Kasumi-1 (cell line): ENCODE measurements at regions not wholly inside any gene's neighbourhood (a gene's known extent, or its start where the extent isn't known, plus 50 kb on each side); places are given as distances from the start of the nearest gene placed in this dataset.
A peak's percentile ranks its signal among the peaks of the same experiment; 100 is the strongest.

Source experiments
- DNase-seq, 2 experiments: peaks; one replicate each; lab custom pipeline; 2025; lab: John Stamatoyannopoulos, UW

DNA sequence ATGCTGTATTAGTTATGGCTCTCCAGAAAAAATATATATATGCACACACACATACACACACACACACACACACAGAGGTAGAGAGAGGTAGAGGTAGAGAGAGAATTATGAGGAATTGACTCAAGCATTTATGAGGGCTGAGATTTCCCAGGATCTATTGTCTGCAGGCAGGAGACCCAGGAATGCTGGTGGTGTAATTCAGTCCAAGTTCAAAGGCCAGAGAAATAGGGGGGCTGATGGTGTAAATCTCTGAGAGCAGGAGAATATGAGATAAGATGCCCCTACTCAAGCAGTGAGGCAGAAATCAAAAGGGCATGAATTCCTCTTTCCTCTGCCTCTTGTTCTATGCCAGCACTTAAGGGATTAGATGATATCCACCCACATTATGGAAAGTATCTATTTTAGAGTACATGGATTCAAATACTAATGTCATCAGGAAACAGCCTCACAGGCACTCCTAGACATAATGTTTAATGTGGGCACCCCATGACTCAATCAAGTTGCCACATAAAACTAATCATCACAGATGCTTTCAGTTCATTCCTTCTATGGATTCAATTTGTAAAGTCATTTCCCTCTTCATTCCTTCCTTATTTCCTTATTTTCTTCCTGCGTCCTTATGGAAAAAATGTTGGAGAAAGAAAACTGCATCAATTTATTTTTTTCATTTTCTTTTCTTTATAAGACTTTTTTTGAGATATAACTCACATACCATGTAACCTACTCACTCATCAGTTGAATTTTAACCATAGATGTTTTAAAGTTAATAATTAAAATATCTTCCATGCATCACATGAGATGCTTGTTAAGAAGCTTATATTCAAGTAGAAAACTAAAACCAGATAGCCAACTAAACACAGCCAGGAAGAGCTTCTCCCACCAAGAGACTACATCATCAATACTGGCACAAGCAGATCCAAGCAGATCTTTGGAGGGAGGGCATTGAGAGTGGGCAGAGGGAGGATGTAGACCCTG, 406.2 kb downstream of the MBD2 start:
- no peak for DNase-seq

- DNase-seq, result no peak
Measured at GRCh38 chr18:53800171-53800570, 424.3 kb downstream of the MBD2 start.

DNA sequence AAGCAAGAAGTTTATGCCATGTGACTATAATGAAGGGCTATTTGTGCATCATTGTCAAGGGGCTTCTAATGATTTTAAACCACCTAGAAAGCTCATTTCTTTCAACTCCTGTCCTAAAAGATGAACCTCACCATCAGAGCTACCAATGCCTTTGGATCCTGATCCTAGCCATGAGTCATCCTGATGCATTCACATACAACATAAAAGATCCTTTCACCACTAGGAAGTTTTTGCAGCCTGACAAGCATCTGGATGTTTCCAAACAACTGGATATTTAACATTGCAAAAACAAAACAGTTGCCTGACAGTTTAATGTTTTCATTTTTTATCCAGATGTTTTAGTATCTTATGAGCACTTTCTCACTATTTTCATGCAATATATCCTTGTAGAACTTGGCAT, 425.3 kb downstream of the MBD2 start:
- DNase-seq, result no peak

DNA sequence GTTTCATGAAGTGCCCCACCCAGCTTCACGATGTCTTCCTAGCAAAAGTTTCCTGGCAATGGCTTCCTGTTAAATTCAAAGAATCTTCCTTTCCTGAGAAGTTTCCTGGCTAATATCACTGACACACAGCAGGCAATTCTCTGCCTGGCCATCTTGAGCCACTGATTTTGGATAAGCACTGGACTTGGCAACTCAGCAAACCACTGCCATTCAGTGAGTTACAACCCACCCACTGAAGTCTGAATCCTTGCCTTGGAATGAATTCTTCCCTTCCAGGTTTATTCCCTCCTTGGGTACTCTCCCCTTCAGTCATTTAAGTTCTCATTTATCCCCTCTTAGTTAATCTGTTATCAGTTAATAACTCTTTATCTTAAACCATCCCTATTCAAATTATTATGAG, 426.0 kb downstream of the MBD2 start:
- no peak for DNase-seq

GRCh38 chr18:53797998-53798495, 426.4 kb downstream of the MBD2 start:
- DNase-seq, result no peak

GRCh38 chr18:53796040-53796729, 428.3 kb downstream of the MBD2 start:
- peak in 1 of 2 experiments; percentile 1 for DNase-seq

DNA sequence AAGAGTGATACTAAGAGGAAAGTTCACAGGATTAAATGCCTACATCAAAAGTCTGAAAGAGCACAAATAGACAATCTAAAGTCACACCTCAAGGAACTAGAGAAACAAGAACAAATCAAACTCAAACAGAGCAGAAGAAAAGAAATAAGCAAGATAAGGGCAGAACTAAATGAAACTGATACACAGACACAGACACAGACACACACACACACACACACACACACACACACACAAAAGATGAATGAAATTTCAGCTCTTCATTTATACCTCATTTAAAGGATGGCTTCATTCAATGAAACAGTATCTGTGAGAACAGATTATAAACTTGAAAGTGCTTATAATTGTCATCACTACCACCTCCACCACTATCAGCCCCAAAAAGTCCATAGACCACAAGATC, 428.9 kb downstream of the MBD2 start:
- no peak for DNase-seq

- DNase-seq, result no peak
Measured at GRCh38 chr18:53795061-53795460, 429.4 kb downstream of the MBD2 start.

DNA sequence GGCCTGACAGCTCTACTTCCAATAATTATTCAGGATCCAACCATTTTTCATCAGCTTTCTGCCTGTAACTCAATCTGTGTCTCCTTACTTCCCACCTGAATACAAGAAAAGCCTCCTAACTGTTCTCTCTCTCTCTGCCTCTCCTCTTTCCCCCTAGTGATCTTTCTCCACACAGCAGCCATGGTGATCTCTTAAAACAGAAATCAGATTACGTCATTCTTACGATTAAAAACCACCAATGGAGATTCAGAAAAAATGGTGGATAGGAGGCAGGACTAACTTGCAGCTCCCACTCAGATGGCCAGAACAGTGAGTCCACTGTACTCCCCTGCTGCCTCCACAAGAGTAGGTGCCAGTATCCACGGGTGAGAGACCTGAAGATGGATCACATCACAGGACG, 431.7 kb downstream of the MBD2 start:
- DNase-seq, result no peak

DNA sequence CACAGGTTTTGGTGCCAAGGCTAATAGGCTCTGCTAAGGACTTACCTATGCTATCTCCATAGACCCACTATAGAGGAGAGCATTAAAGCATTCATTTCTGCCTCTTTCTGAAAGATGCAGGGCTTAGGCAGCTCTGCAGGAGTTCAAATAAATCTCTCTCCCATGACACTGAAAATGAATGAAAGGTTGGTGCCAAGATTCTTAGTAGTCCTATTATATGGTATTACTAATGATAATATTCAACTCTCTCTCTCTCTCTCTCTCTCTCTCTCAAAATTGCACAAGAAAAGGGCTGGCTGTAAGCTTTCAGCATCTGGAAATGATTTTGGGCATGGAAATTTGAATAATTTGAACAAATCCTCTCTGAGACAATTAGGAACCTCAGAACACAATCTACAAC, 433.7 kb downstream of the MBD2 start:
- DNase-seq, result no peak

- no peak for DNase-seq
Measured at GRCh38 chr18:53789376-53790247, 434.9 kb downstream of the MBD2 start.

DNA sequence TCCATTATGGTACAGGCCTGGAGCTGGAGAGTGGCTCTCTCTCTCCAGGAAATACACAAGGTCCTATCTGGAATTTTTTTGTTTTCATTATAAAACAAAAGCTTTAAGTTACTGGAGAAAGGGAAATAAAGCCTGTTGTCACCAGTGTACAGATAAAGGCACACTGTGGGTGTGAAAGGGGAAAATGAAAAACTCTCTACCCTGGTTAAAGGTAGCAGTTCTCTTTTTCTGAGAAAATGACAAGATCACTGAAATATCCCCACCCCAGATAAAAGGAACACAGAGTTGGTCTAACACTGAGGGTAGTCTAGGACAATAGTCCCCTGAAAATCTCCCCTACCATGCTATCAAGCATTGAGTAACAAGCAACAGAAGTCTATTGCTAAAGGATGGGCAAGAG, 438.7 kb downstream of the MBD2 start:
- no peak for DNase-seq

DNA sequence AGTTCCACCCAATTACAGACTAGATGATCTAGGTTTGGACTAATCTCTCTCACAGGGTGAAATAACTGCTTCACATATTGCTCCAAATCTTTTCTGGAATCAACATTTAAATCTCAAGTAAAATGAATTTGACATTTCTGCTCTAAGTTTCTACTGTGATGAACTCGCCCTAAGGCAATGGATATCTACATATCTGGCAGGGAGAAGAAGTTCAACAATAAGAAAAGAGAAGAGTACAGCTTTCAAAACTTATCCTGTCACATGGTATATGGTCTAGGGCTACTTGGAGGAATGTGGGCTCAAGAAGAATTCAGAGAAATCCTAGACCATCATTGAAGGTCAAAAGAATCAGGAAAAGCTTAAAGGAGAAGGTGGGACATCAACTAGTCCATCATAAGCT, 440.2 kb downstream of the MBD2 start:
- no peak for DNase-seq

GRCh38 chr18:53780666-53781065, 443.8 kb downstream of the MBD2 start:
- no peak for DNase-seq

GRCh38 chr18:53772293-53772692, 452.2 kb downstream of the MBD2 start:
- no peak for DNase-seq

GRCh38 chr18:53771664-53772063, 452.8 kb downstream of the MBD2 start:
- no peak for DNase-seq

DNA sequence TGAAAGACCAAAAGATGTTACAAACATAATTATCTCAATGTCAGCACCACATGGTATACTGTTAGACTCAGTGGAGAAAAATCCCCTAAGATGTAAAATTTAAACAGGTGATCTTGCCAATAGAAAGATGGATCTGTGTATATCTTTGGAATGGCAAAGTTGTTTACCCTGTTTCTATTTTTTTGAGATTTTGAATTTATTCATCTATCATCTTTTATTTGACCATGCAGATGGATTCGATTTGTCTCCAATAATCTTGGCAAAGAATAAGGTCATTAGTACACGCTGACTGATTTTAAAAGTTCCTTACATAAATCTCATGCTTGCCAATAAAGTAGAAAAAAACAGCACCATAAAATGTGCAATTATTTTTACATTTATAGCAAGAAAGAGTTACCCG, 459.3 kb downstream of the MBD2 start:
- no peak for DNase-seq

DNA sequence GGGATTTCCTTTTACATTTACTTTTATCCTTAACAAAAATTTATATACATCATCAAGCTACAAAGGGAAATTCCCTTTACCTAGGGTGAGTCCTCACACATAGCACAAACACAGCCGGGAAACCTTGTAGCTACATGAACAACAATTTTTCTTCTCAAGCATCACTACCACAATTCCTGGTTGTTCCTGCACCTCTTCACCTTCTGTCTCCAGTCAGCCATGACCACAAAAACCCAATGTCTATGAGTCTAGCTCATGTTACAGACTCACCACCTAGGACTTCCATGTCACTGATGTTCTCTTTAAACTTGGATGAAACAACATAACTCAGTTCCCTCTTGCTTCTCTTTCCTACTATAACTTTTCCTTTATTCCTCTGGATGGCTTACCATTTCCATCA, 460.4 kb downstream of the MBD2 start:
- no peak for DNase-seq

DNA sequence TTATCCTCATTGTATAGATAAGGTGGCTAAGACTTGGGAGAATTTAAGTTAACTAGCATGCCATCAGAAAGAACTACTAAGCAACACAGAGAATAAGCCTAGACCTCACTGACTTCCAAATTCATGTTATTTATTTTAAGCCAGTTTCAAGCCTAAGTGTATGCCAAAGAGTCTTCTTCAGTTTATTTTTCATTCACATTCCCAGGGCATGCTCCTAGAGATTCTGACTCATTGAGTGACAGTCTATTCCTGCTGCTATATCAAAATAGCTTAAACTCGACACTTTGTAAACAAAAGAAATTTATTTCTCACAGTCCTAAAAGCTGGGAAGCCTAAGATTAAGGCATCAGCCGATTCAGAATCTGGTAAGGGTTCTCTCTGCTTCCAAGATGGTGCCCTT, 467.1 kb downstream of the MBD2 start:
- DNase-seq, result no peak

GRCh38 chr18:53756610-53756972, 467.9 kb downstream of the MBD2 start:
- DNase-seq, result no peak

DNA sequence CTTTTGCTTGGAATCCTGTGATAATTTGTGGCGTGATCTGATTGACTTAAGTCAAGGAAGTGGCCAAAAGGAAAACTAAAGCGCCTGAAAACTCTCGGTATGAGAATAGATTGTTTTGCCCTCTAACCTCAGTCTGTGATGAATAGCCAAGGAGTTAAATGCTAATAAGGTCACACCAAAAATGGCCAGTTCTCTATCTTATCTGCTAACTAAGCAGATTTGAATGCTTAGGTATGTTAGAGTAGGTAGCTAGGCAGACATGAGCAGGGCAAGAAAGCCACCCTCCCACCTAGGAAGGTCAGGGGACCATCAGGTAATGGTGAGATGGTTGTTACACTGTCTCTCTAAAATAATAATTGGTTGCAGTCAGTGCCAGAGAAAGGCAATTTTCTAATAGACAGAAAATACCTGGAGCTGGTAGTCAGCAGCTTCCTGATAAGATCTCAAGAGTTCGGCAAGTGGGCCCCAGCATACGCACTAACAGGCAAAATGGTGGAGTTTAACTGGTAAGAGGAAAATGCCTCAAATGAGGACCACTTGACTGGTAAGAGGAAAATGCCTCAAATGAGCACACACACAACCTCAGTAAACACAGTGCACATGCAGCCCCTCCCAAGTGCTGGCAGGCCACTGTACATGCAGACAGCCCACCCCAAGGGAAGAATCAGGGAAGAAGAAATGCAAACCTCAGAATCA, 468.4 kb downstream of the MBD2 start:
- DNase-seq, result no peak

- no peak for DNase-seq
Measured at GRCh38 chr18:53754154-53754553, 470.3 kb downstream of the MBD2 start.
